ENCODE measurements at regions not wholly inside any gene's neighbourhood (a gene's known extent, or its start where the extent isn't known, plus 50 kb on each side); places are given as distances from the start of the nearest gene placed in this dataset.

GRCh38 chr6:2447318-2447920 lies 202.0 kb upstream of the GMDS start:
- H3K4me1 Mint-ChIP-seq: peaks cover 3% of the 10 kb centered on the region
- no peak overlapping the region for H3K27ac Mint-ChIP-seq
- no peak overlapping the region for H3K4me3 Mint-ChIP-seq
- H3K9me3 Mint-ChIP-seq: no peaks in the 10 kb centered on the region
- intact Hi-C loops (cut with micrococcal nuclease): loop anchor here (10.0 kb wide), 2 partner anchors 243 to 333 kb away; no protein-coding TSS in a partner anchor
- DNase-seq: no peak
- H3K27me3 Mint-ChIP-seq: peaks cover 16% of the 10 kb centered on the region
- no peaks in the 10 kb centered on the region for H3K36me3 Mint-ChIP-seq (ENCODE audit: low read depth)

GRCh38 chr6:2441601-2442475 lies 196.4 kb upstream of the GMDS start:
- H3K9me3 Mint-ChIP-seq: no peaks in the 10 kb centered on the region
- no peak overlapping the region for H3K27ac Mint-ChIP-seq
- no peak for DNase-seq
- H3K4me3 Mint-ChIP-seq: no peak overlapping the region
- H3K4me1 Mint-ChIP-seq: no peaks in the 10 kb centered on the region
- intact Hi-C loops (cut with micrococcal nuclease): loop anchor here (10.0 kb wide), 2 partner anchors 237 to 327 kb away; no protein-coding TSS in a partner anchor
- H3K27me3 Mint-ChIP-seq: peaks cover 15% of the 10 kb centered on the region
- H3K36me3 Mint-ChIP-seq (ENCODE audit: low read depth): no peaks in the 10 kb centered on the region

- Mint-ChIP-seq H3K4me1 (no peaks in the 10 kb centered on the region), H3K27me3 (peaks cover 11% of the 10 kb centered on the region), H3K9me3 (no peaks in the 10 kb centered on the region), H3K4me3 (no peak overlapping the region), H3K36me3 (ENCODE audit: low read depth) (no peaks in the 10 kb centered on the region), H3K27ac (no peak overlapping the region)
- no peak for DNase-seq
- intact Hi-C loops (cut with micrococcal nuclease): loop anchor here (10.0 kb wide), 2 partner anchors 236 to 326 kb away; no protein-coding TSS in a partner anchor
Measured at GRCh38 chr6:2440516-2440915, 195.1 kb upstream of the GMDS start.

GRCh38 chr6:2439632-2440031 lies 194.2 kb upstream of the GMDS start:
- no peaks in the 10 kb centered on the region for H3K4me1 Mint-ChIP-seq
- no peaks in the 10 kb centered on the region for H3K36me3 Mint-ChIP-seq (ENCODE audit: low read depth)
- H3K4me3 Mint-ChIP-seq: no peak overlapping the region
- no peak for DNase-seq
- peaks cover 11% of the 10 kb centered on the region for H3K27me3 Mint-ChIP-seq
- intact Hi-C loops (cut with micrococcal nuclease): loop anchor here (10.0 kb wide), 2 partner anchors 235 to 325 kb away; no protein-coding TSS in a partner anchor
- H3K9me3 Mint-ChIP-seq: no peaks in the 10 kb centered on the region
- no peak overlapping the region for H3K27ac Mint-ChIP-seq

GRCh38 chr6:2439082-2439481 lies 193.7 kb upstream of the GMDS start:
- no peak overlapping the region for H3K27ac Mint-ChIP-seq
- intact Hi-C loops (cut with micrococcal nuclease): no loop called here
- no peak for DNase-seq
- no peaks in the 10 kb centered on the region for H3K9me3 Mint-ChIP-seq
- no peaks in the 10 kb centered on the region for H3K36me3 Mint-ChIP-seq (ENCODE audit: low read depth)
- no peak overlapping the region for H3K4me3 Mint-ChIP-seq
- H3K27me3 Mint-ChIP-seq: peaks cover 11% of the 10 kb centered on the region
- no peaks in the 10 kb centered on the region for H3K4me1 Mint-ChIP-seq

- Mint-ChIP-seq H3K4me1 (no peaks in the 10 kb centered on the region), H3K27ac (no peak overlapping the region), H3K4me3 (no peak overlapping the region), H3K36me3 (ENCODE audit: low read depth) (no peaks in the 10 kb centered on the region), H3K27me3 (peaks cover 8% of the 10 kb centered on the region), H3K9me3 (no peaks in the 10 kb centered on the region)
- DNase-seq: no peak
- intact Hi-C loops (cut with micrococcal nuclease): no loop called here
Measured at GRCh38 chr6:2436410-2437154, 191.2 kb upstream of the GMDS start.

GRCh38 chr6:2435323-2435722 lies 189.9 kb upstream of the GMDS start:
- no peaks in the 10 kb centered on the region for H3K9me3 Mint-ChIP-seq
- no peaks in the 10 kb centered on the region for H3K4me1 Mint-ChIP-seq
- intact Hi-C loops (cut with micrococcal nuclease): no loop called here
- DNase-seq: no peak
- no peak overlapping the region for H3K27ac Mint-ChIP-seq
- peaks cover 8% of the 10 kb centered on the region for H3K27me3 Mint-ChIP-seq
- no peaks in the 10 kb centered on the region for H3K36me3 Mint-ChIP-seq (ENCODE audit: low read depth)
- no peak overlapping the region for H3K4me3 Mint-ChIP-seq

GRCh38 chr6:2434912-2435311 lies 189.5 kb upstream of the GMDS start:
- no peak overlapping the region for H3K4me3 Mint-ChIP-seq
- H3K9me3 Mint-ChIP-seq: no peaks in the 10 kb centered on the region
- no peaks in the 10 kb centered on the region for H3K4me1 Mint-ChIP-seq
- H3K27ac Mint-ChIP-seq: no peak overlapping the region
- intact Hi-C loops (cut with micrococcal nuclease): no loop called here
- peaks cover 8% of the 10 kb centered on the region for H3K27me3 Mint-ChIP-seq
- DNase-seq: no peak
- no peaks in the 10 kb centered on the region for H3K36me3 Mint-ChIP-seq (ENCODE audit: low read depth)

GRCh38 chr6:2434116-2434515 lies 188.7 kb upstream of the GMDS start:
- Mint-ChIP-seq H3K9me3 (no peaks in the 10 kb centered on the region), H3K4me3 (no peak overlapping the region), H3K36me3 (ENCODE audit: low read depth) (no peaks in the 10 kb centered on the region), H3K4me1 (no peaks in the 10 kb centered on the region), H3K27me3 (peaks cover 4% of the 10 kb centered on the region), H3K27ac (no peak overlapping the region)
- DNase-seq: no peak
- intact Hi-C loops (cut with micrococcal nuclease): no loop called here

- Mint-ChIP-seq H3K36me3 (ENCODE audit: low read depth) (no peaks in the 10 kb centered on the region), H3K27ac (no peak overlapping the region), H3K27me3 (peaks cover 4% of the 10 kb centered on the region), H3K9me3 (no peaks in the 10 kb centered on the region), H3K4me1 (no peaks in the 10 kb centered on the region), H3K4me3 (no peak overlapping the region)
- no peak for DNase-seq
- intact Hi-C loops (cut with micrococcal nuclease): no loop called here
Measured at GRCh38 chr6:2433711-2434110, 188.3 kb upstream of the GMDS start.

GRCh38 chr6:2433266-2433665 lies 187.9 kb upstream of the GMDS start:
- H3K4me3 Mint-ChIP-seq: no peak overlapping the region
- intact Hi-C loops (cut with micrococcal nuclease): no loop called here
- no peaks in the 10 kb centered on the region for H3K36me3 Mint-ChIP-seq (ENCODE audit: low read depth)
- no peaks in the 10 kb centered on the region for H3K4me1 Mint-ChIP-seq
- no peak overlapping the region for H3K27ac Mint-ChIP-seq
- H3K9me3 Mint-ChIP-seq: no peaks in the 10 kb centered on the region
- DNase-seq: no peak
- peaks cover 4% of the 10 kb centered on the region for H3K27me3 Mint-ChIP-seq

GRCh38 chr6:2432292-2432691 lies 186.9 kb upstream of the GMDS start:
- H3K4me3 Mint-ChIP-seq: no peak overlapping the region
- DNase-seq: no peak
- no peaks in the 10 kb centered on the region for H3K36me3 Mint-ChIP-seq (ENCODE audit: low read depth)
- H3K4me1 Mint-ChIP-seq: no peaks in the 10 kb centered on the region
- no peaks in the 10 kb centered on the region for H3K9me3 Mint-ChIP-seq
- H3K27me3 Mint-ChIP-seq: no peaks in the 10 kb centered on the region
- intact Hi-C loops (cut with micrococcal nuclease): no loop called here
- no peak overlapping the region for H3K27ac Mint-ChIP-seq

GRCh38 chr6:2430612-2431011 lies 185.2 kb upstream of the GMDS start:
- Mint-ChIP-seq H3K27me3 (no peaks in the 10 kb centered on the region), H3K9me3 (no peaks in the 10 kb centered on the region), H3K4me3 (no peak overlapping the region), H3K4me1 (no peaks in the 10 kb centered on the region), H3K36me3 (ENCODE audit: low read depth) (no peaks in the 10 kb centered on the region), H3K27ac (no peak overlapping the region)
- intact Hi-C loops (cut with micrococcal nuclease): no loop called here
- no peak for DNase-seq

- H3K4me1 Mint-ChIP-seq: no peaks in the 10 kb centered on the region
- DNase-seq: no peak
- H3K36me3 Mint-ChIP-seq (ENCODE audit: low read depth): no peaks in the 10 kb centered on the region
- no peaks in the 10 kb centered on the region for H3K27me3 Mint-ChIP-seq
- no peaks in the 10 kb centered on the region for H3K9me3 Mint-ChIP-seq
- H3K4me3 Mint-ChIP-seq: no peak overlapping the region
- intact Hi-C loops (cut with micrococcal nuclease): no loop called here
- no peak overlapping the region for H3K27ac Mint-ChIP-seq
Measured at GRCh38 chr6:2429460-2429859, 184.1 kb upstream of the GMDS start.
